ENCODE measurements at regions not wholly inside any gene's neighbourhood (a gene's known extent, or its start where the extent isn't known, plus 50 kb on each side); places are given as distances from the start of the nearest gene placed in this dataset.

DNA sequence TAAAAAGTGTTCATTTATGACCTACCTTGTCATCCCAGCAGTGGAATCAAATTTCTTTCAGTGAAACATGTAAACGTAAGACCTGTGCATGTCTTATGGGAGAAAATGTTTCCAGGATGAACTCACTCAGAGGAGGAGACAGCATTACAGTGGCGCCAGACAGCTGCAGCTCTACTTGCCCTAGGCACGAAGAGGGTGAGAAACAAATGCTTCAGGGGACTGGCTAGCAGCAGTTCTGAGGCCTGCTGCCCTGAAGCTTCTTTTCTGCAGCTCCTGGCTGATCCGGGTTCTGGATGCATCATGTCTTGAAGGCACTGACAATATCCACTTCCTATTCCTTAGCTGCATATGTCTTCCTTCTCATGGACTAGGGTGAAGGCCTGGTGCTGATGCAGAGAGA lies 120.2 kb downstream of the QRSL1 start:
- TF ChIP-seq CTCF (IDR thresholded peaks at IDR 0.05; ENCODE audit: poor library complexity) (no peak), EZH2phosphoT487 (IDR thresholded peaks at IDR 0.05; ENCODE audit: low read depth, severe bottlenecking, unreplicated experiment) (no peak)
